ENCODE measurements at regions not wholly inside any gene's neighbourhood (a gene's known extent, or its start where the extent isn't known, plus 50 kb on each side); places are given as distances from the start of the nearest gene placed in this dataset.

GRCh38 chr6:14783594-14783993, 462.3 kb upstream of the JARID2 start:
- in situ Hi-C loops (cut with HindIII; ENCODE audit: low pct_unique_long_range_greater_than_20kb, low sequenced_read_pairs): no loop called here
- no peak for DNase-seq (ENCODE audit: low read depth)

DNA sequence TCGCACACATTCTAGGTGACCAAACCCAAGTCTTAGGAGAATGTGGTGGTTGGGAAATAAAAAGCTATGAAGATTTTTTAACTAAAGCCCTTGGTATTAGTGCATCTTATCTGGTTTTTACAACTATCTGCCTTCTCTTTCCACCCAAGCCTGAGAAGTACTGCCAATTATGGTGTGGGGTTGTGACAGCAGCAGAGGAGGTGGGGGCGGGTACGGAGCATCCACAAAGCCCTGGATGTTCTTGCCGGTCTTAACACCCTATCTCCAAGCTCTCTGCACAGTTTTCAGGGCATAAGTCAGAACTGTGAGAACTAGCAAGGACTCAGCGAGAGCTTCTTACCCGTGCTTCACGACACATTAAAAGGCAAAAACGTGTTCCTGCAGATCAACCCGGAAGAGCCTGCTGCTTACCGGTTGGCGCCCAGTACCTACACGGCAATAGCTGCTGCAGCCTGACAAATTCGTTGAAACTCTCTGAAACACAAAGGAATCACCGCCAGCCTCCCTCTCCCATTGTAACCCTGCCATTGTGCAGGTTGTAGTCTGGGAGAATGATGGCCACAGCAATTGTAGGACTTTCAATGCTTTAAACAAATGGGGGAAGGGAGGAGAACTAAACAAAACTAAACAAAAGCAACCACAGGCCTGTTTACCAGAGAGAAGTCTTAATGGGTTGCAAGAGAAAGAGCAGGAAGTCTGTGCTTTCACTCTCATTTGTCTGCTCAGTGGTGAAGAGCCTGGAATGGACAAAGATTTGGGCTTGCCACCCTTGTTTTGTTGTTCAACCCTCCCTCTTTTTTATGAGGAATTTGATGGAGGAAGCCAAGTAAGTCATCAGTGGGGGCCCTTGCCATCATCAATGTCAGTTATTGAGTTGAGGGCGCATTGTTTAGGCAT, 461.0 kb upstream of the JARID2 start:
- in situ Hi-C loops (cut with HindIII; ENCODE audit: low pct_unique_long_range_greater_than_20kb, low sequenced_read_pairs): no loop called here
- no peak for DNase-seq (ENCODE audit: low read depth)

GRCh38 chr6:14785493-14785790, 460.4 kb upstream of the JARID2 start:
- no peak for DNase-seq (ENCODE audit: low read depth)
- in situ Hi-C loops (cut with HindIII; ENCODE audit: low pct_unique_long_range_greater_than_20kb, low sequenced_read_pairs): no loop called here

GRCh38 chr6:14786008-14786407, 459.9 kb upstream of the JARID2 start:
- in situ Hi-C loops (cut with HindIII; ENCODE audit: low pct_unique_long_range_greater_than_20kb, low sequenced_read_pairs): no loop called here
- DNase-seq (ENCODE audit: low read depth): no peak

- in situ Hi-C loops (cut with HindIII; ENCODE audit: low pct_unique_long_range_greater_than_20kb, low sequenced_read_pairs): no loop called here
These were observed 459.4 kb upstream of the JARID2 start for GRCh38 chr6:14786455-14786854.

DNA sequence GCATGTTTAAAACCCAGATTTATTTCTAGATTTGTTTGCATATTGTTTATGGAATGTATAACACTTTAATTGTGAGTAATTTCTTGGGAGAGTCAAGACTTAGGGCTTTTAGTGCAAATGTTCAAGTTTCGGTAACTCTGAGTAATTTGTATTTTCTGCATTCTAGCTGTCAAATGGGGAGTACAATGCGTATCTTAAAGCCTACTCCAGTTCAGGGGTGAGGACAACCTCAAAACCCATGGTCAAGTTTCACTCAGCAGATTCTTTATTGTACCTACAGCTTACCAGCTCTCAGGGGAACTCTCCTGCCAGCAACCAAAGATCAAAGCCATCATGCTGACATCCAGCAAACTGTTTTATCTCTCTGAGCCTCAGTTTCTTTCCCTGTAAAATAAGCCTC, 458.6 kb upstream of the JARID2 start:
- in situ Hi-C loops (cut with HindIII; ENCODE audit: low pct_unique_long_range_greater_than_20kb, low sequenced_read_pairs): no loop called here
- DNase-seq (ENCODE audit: low read depth): no peak

More at GRCh38 chr6:14786455-14786854, 459.4 kb upstream of the JARID2 start:
- DNase-seq (ENCODE audit: low read depth): no peak

DNA sequence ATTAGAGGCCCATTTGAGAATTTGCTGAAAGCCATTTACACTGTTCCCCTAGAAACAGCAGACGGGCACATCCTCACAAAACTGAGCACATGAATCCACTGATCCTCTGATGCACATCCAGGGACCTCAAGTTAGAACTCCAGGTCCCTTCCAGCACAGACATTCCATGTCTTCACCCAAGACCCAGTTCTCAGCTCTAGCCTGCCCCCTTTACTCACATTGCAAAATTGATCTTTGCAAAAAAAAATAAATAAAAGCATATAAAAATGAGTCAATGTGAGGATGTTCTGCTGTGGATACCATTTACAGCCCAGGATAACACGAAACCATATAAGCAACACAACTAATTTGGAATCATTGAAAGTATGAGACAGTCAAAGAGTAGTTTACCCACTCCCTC, 458.2 kb upstream of the JARID2 start:
- in situ Hi-C loops (cut with HindIII; ENCODE audit: low pct_unique_long_range_greater_than_20kb, low sequenced_read_pairs): no loop called here
- no peak for DNase-seq (ENCODE audit: low read depth)

- in situ Hi-C loops (cut with HindIII; ENCODE audit: low pct_unique_long_range_greater_than_20kb, low sequenced_read_pairs): no loop called here
- DNase-seq (ENCODE audit: low read depth): no peak
These were observed 455.9 kb upstream of the JARID2 start for GRCh38 chr6:14789996-14790395.

- DNase-seq (ENCODE audit: low read depth): no peak
- in situ Hi-C loops (cut with HindIII; ENCODE audit: low pct_unique_long_range_greater_than_20kb, low sequenced_read_pairs): no loop called here
These were observed 454.9 kb upstream of the JARID2 start for GRCh38 chr6:14790976-14791375.

DNA sequence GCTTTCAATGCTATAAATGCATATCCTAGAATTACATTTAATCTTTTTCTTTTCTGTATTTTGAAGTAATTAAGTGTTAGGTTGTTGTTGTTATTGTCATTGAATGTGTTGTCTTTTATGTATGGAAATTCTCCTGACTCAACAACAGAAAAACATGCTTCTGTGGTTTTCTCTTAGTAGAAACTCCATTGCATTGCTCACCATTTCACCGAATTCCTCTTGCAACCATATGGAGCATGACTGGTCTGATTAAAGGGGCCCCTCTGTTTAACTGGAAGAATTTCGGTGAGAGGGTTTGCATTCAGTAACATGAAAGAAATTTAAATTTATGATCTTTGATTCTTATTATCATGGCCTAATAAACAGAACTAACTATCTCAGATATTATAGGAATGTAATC, 454.3 kb upstream of the JARID2 start:
- in situ Hi-C loops (cut with HindIII; ENCODE audit: low pct_unique_long_range_greater_than_20kb, low sequenced_read_pairs): no loop called here
- DNase-seq (ENCODE audit: low read depth): no peak

- in situ Hi-C loops (cut with HindIII; ENCODE audit: low pct_unique_long_range_greater_than_20kb, low sequenced_read_pairs): no loop called here
- no peak for DNase-seq (ENCODE audit: low read depth)
These were observed 453.5 kb upstream of the JARID2 start for GRCh38 chr6:14792118-14792955.

- no peak for DNase-seq (ENCODE audit: low read depth)
- in situ Hi-C loops (cut with HindIII; ENCODE audit: low pct_unique_long_range_greater_than_20kb, low sequenced_read_pairs): no loop called here
These were observed 450.4 kb upstream of the JARID2 start for GRCh38 chr6:14795451-14795850.

GRCh38 chr6:14796974-14797762, 448.7 kb upstream of the JARID2 start:
- in situ Hi-C loops (cut with HindIII; ENCODE audit: low pct_unique_long_range_greater_than_20kb, low sequenced_read_pairs): no loop called here

GRCh38 chr6:14797875-14798593, 447.8 kb upstream of the JARID2 start:
- in situ Hi-C loops (cut with HindIII; ENCODE audit: low pct_unique_long_range_greater_than_20kb, low sequenced_read_pairs): no loop called here
- DNase-seq (ENCODE audit: low read depth): no peak

More at GRCh38 chr6:14796974-14797762, 448.7 kb upstream of the JARID2 start:
- DNase-seq (ENCODE audit: low read depth): no peak

DNA sequence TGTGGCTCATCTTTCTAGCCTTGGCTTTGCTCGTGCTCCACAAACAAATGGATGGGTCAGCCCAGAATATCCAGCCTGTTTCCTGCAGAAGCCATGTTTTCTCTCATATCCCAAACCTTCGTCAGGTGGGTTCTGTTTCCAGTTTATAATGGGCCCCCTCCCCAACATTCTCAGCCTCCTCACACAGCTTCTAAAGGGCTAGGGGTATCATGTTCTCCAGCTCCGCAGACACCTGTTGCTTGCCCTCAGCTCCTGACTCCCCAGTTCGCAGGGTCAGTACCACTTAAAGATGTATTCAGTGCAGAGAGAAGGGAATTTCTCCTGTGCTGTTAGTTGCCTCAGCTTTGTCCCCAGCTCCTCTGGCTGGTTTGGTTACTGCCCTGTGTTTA, 447.3 kb upstream of the JARID2 start:
- in situ Hi-C loops (cut with HindIII; ENCODE audit: low pct_unique_long_range_greater_than_20kb, low sequenced_read_pairs): no loop called here
- no peak for DNase-seq (ENCODE audit: low read depth)

GRCh38 chr6:14798996-14799588, 446.8 kb upstream of the JARID2 start:
- DNase-seq (ENCODE audit: low read depth): no peak
- in situ Hi-C loops (cut with HindIII; ENCODE audit: low pct_unique_long_range_greater_than_20kb, low sequenced_read_pairs): no loop called here

- DNase-seq (ENCODE audit: low read depth): peak; percentile 62
These were observed 445.9 kb upstream of the JARID2 start for GRCh38 chr6:14799928-14800327.

More at GRCh38 chr6:14799928-14800327, 445.9 kb upstream of the JARID2 start:
- in situ Hi-C loops (cut with HindIII; ENCODE audit: low pct_unique_long_range_greater_than_20kb, low sequenced_read_pairs): no loop called here

All from Caki2 (cell line).